Peyer's patch (tissue), 4 donors: ENCODE measurements at regions not wholly inside any gene's neighbourhood (a gene's known extent, or its start where the extent isn't known, plus 50 kb on each side); places are given as distances from the start of the nearest gene placed in this dataset.
A peak's percentile ranks its signal among the peaks of the same experiment; 100 is the strongest.

Experiments
- DNase-seq, 3 donors: peaks; one replicate each; pipeline ENCODE4 v3.0.0-alpha.2; 2017 to 2019
- H3K27ac ChIP-seq, 4 donors: fragments of 200-600 bp; sonication (generic); one replicate each; pipeline ENCODE4 v1.5.1; 2016 to 2019
- H3K27me3 ChIP-seq, 2 donors: fragments of 200-600 bp; sonication (generic); one replicate each; pipeline ENCODE4 v1.5.1; 2019
- H3K36me3 ChIP-seq, 3 donors: fragments of 200-600 bp; sonication (generic); one replicate each; pipeline ENCODE4 v1.5.1; 2016 to 2019
- H3K4me1 ChIP-seq, 4 donors: fragments of 200-600 bp; sonication (generic); one replicate each; pipeline ENCODE4 v1.5.1; 2016 to 2019
- H3K4me3 ChIP-seq, 4 donors: fragments of 200-600 bp; sonication (generic); 1 replicate in 3 of 4; 2 replicates in 1 of 4; pipeline ENCODE4 v1.5.1; 2016 to 2019; ENCODE audit warnings: mild to moderate bottlenecking in 1 of 4
- H3K9me3 ChIP-seq, 4 donors: fragments of 200-600 bp; sonication (generic); one replicate each; pipeline ENCODE4 v1.5.1; 2016 to 2019; ENCODE audit warnings: mild to moderate bottlenecking in 1 of 4
- POLR2A ChIP-seq, 2 donors: fragments of 450-650 bp; IDR thresholded peaks; one replicate each; pipeline ENCODE4 v1.5.1; 2017; ENCODE audit warnings: antibody characterized with exemption in 2 of 2, mild to moderate bottlenecking in 2 of 2, moderate library complexity in 2 of 2
- TF ChIP-seq, protein P1 (sequence below), 6 experiments: fragments of 450-650 bp in 4 of 6; fragments of 200-600 bp in 2 of 6; sonication (generic) in 1 of 6; IDR thresholded peaks; one replicate each; pipeline ENCODE4 v1.5.1; 2017 to 2019; ENCODE audit warnings: antibody characterized with exemption in 6 of 6, mild to moderate bottlenecking in 3 of 6, moderate library complexity in 1 of 6

DNA sequence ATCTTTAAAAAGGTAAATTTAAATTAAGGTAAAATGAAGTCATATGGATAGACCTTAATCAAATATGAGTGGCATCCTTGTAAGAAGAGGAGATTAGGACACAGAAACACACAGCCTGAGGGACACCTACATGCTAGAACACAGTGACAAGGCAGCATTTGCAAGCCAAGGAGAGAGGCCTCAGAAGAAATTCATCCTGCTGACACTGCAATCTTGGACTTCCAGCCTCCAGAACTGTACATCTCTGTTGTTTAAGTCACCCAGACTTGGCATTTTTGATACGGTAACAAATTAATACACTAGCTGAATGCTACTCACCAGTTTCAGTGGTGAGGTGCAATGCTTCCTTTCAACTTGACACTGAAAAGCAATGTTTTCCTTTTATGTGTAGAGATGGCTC is 305.0 kb downstream of the TDRD15 start:
- H3K4me3 ChIP-seq, result no peak overlapping the region
- no peaks in the 10 kb centered on the region for H3K36me3 ChIP-seq
- H3K4me1 ChIP-seq, result no peaks in the 10 kb centered on the region
- H3K27me3 ChIP-seq, result no peaks in the 10 kb centered on the region
- TF ChIP-seq, protein P1, sequence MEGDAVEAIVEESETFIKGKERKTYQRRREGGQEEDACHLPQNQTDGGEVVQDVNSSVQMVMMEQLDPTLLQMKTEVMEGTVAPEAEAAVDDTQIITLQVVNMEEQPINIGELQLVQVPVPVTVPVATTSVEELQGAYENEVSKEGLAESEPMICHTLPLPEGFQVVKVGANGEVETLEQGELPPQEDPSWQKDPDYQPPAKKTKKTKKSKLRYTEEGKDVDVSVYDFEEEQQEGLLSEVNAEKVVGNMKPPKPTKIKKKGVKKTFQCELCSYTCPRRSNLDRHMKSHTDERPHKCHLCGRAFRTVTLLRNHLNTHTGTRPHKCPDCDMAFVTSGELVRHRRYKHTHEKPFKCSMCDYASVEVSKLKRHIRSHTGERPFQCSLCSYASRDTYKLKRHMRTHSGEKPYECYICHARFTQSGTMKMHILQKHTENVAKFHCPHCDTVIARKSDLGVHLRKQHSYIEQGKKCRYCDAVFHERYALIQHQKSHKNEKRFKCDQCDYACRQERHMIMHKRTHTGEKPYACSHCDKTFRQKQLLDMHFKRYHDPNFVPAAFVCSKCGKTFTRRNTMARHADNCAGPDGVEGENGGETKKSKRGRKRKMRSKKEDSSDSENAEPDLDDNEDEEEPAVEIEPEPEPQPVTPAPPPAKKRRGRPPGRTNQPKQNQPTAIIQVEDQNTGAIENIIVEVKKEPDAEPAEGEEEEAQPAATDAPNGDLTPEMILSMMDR (IDR thresholded peaks at IDR 0.05), result no peak
- TF ChIP-seq POLR2A (IDR thresholded peaks at IDR 0.05), result no peak
- no peak overlapping the region for H3K27ac ChIP-seq
- DNase-seq, result no peak
- H3K9me3 ChIP-seq, result no peaks in the 10 kb centered on the region

DNA sequence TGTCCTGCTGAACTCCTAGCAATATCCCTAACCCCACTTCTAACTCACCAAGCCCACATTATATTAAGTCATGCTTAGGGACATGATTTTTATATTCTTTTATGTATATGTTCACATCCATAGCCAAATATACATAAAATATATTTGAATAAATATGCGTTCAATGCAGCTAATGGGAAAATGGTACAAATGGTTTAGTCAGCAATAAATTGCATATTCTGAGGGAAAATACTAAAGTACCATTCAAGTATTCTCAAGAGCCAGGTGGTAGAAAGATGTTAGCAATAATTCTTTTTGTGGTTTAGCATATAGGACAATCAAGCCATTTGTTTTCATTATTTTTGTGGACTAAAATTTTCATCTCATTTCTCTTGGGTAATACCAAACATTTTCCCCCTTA is 306.0 kb downstream of the TDRD15 start:
- Histone ChIP-seq H3K27ac (no peak overlapping the region), H3K9me3 (no peaks in the 10 kb centered on the region), H3K36me3 (no peaks in the 10 kb centered on the region), H3K4me3 (no peak overlapping the region), H3K4me1 (no peaks in the 10 kb centered on the region), H3K27me3 (no peaks in the 10 kb centered on the region)
- TF ChIP-seq, protein P1 (IDR thresholded peaks at IDR 0.05), result no peak
- TF ChIP-seq POLR2A (IDR thresholded peaks at IDR 0.05), result no peak
- no peak for DNase-seq

DNA sequence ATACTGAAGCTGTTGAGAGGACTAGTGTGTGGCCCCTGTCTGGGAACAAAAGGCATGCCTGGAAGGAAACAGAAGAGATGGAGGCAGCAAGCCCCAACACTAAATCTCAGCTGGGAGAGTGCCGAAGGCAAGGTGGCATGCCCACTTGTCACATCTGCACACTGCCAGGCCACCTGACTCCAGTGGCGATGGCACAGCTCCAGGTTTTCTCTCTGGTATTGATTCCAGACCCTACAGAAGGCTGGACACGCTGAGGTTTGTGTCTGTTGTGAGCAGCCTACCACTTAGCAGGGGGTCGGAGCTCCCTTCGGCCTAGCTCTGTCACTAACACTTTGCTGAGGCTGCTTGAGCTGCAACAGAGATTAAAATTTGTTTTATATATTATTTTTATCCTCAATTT is 307.3 kb downstream of the TDRD15 start:
- TF ChIP-seq POLR2A (IDR thresholded peaks at IDR 0.05), result no peak
- TF ChIP-seq, protein P1 (IDR thresholded peaks at IDR 0.05), result no peak
- no peak for DNase-seq
- Histone ChIP-seq H3K36me3 (no peaks in the 10 kb centered on the region), H3K4me1 (no peaks in the 10 kb centered on the region), H3K27me3 (no peaks in the 10 kb centered on the region), H3K27ac (no peak overlapping the region), H3K4me3 (no peak overlapping the region), H3K9me3 (no peaks in the 10 kb centered on the region)

DNA sequence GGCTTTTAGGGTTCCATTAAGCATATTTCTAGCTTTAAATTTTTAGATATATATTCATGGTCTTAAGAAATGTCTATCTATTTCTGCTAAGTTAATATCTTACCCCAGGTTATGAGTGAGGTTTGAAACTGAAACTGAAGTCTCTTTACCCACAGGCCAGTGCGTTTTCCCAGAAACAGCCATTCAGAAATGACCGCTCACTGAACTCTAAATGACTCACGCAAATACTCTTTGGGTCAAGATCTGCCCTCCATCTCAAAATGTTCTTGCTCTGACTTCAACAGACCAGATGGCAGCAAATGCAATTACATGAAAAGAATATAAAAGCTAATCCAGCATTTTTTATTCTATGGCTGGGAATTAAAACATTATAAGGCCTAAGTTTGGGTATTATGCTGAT is 315.2 kb downstream of the TDRD15 start:
- Histone ChIP-seq H3K27me3 (no peaks in the 10 kb centered on the region), H3K9me3 (no peaks in the 10 kb centered on the region), H3K4me1 (no peaks in the 10 kb centered on the region), H3K27ac (peak overlapping the region in 1 of 4 donors; percentile 21), H3K4me3 (no peak overlapping the region), H3K36me3 (no peaks in the 10 kb centered on the region)
- TF ChIP-seq POLR2A (IDR thresholded peaks at IDR 0.05), result no peak
- TF ChIP-seq, protein P1 (IDR thresholded peaks at IDR 0.05), result no peak
- DNase-seq, result no peak

DNA sequence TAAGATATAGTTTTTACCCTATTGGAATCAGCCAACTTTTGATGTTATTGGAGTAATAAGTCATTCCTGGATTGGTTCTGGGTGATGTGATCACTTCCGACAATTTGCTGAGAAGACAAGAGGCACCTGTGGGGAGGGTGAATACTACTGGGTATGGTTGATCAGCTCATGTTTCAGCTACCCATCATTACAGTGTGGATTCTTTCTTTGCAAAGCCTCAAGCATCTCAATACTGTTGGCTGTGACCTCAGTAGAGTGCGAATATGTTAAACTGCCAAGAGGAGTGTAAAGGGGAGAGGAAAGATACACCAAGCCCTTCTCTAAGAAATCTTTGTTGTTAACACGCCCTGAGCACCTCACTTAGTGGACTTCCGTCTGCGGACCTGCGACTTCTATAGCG is 317.7 kb downstream of the TDRD15 start:
- Histone ChIP-seq H3K4me1 (no peaks in the 10 kb centered on the region), H3K9me3 (no peaks in the 10 kb centered on the region), H3K27ac (no peak overlapping the region), H3K27me3 (no peaks in the 10 kb centered on the region), H3K36me3 (no peaks in the 10 kb centered on the region), H3K4me3 (no peak overlapping the region)
- TF ChIP-seq, protein P1 (IDR thresholded peaks at IDR 0.05), result no peak
- TF ChIP-seq POLR2A (IDR thresholded peaks at IDR 0.05), result no peak
- DNase-seq, result no peak

DNA sequence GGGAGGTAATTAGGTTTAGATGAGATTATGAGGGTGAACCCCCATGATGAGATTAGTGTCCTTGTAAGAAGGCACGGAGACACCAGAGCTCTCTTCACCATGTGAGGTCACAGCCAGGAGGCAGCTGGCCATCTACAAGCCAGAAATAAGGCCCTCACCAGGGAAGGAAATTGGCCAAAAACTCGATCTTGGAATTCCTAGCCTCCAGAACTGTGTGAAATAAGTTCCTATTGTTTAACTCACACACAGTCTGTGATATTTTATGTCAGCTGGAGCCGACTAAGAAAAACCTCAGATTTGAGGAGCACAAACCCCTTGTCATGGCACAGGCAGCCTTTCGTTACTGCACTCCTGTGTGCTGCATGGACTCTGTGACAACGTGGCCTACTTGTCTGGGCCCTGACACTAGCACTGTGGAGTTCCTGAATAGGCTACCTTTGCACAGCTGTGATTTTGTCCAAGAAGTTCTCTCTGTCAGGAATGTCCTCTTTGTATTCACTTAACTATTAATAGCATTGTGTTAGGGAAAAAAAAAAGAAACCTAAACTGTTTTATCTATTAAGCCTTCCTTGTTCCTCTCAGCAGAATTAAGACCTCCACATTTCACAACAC is 319.8 kb downstream of the TDRD15 start:
- no peaks in the 10 kb centered on the region for H3K4me1 ChIP-seq
- H3K9me3 ChIP-seq, result no peaks in the 10 kb centered on the region
- TF ChIP-seq, protein P1 (IDR thresholded peaks at IDR 0.05), result no peak
- no peak for TF ChIP-seq POLR2A (IDR thresholded peaks at IDR 0.05)
- no peaks in the 10 kb centered on the region for H3K27me3 ChIP-seq
- peak overlapping the region in 1 of 4 donors; percentile 3 for H3K27ac ChIP-seq
- H3K4me3 ChIP-seq, result no peak overlapping the region
- DNase-seq, result no peak
- H3K36me3 ChIP-seq, result no peaks in the 10 kb centered on the region
